SK-N-SH treated with all-trans-retinoic acid at 6 μM for 48 hours (cell line): ENCODE measurements at regions not wholly inside any gene's neighbourhood (a gene's known extent, or its start where the extent isn't known, plus 50 kb on each side); places are given as distances from the start of the nearest gene placed in this dataset.

ENCODE experiments used
- ARNTL ChIP-seq: fragments of 450-650 bp; formaldehyde crosslinking; IDR thresholded peaks from 2 replicates; pipeline ENCODE4 v1.5.0; 2020; ENCODE audit warnings: low read depth, mild to moderate bottlenecking, moderate library complexity, borderline replicate concordance
- BACH2 ChIP-seq: fragments of 250-450 bp; sonication (Bioruptor Pico); IDR thresholded peaks from 2 replicates; pipeline ENCODE4 v1.9.0; 2021; ENCODE audit warnings: mild to moderate bottlenecking, borderline replicate concordance
- CREB5 ChIP-seq: fragments of 250-450 bp; sonication (Bioruptor Pico); IDR thresholded peaks from 2 replicates; pipeline ENCODE4 v1.5.1; 2020; ENCODE audit warnings: low read depth, mild to moderate bottlenecking, moderate library complexity
- PATZ1 ChIP-seq: fragments of 250-450 bp; sonication (Bioruptor Pico); IDR thresholded peaks from 2 replicates; pipeline ENCODE4 v1.8.0; 2020; ENCODE audit warnings: mild to moderate bottlenecking, moderate library complexity, borderline replicate concordance
- TCF4 ChIP-seq: fragments of 250-450 bp; sonication (Bioruptor Pico); IDR thresholded peaks from 2 replicates; pipeline ENCODE4 v1.8.0; 2021; ENCODE audit warnings: mild to moderate bottlenecking, moderate library complexity, borderline replicate concordance
- ZC3H10 ChIP-seq: fragments of 250-450 bp; sonication (Bioruptor Pico); IDR thresholded peaks from 2 replicates; pipeline ENCODE4 v1.5.1; 2021; ENCODE audit warnings: mild to moderate bottlenecking, moderate library complexity

- no peak for TF ChIP-seq ZC3H10 (CRISPR knock-in tag)
- TF ChIP-seq CREB5 (CRISPR knock-in tag): no peak
- no peak for TF ChIP-seq TCF4 (CRISPR knock-in tag)
- no peak for TF ChIP-seq ARNTL (CRISPR knock-in tag)
- TF ChIP-seq BACH2 (CRISPR knock-in tag): no peak
- TF ChIP-seq PATZ1: no peak
These were observed 331.0 kb upstream of the NRP1 start for GRCh38 chr10:33665501-33665900.
